ENCODE measurements at regions not wholly inside any gene's neighbourhood (a gene's known extent, or its start where the extent isn't known, plus 50 kb on each side); places are given as distances from the start of the nearest gene placed in this dataset.
"Not testable (repeated sequence)": the region's sequence is repeated elsewhere in the genome, so short reads cannot be mapped to it uniquely, and the experiment has no call there.

GRCh38 chr9:87781331-87781730 lies 55.4 kb downstream of the CTSL start:
- DNase-seq (ENCODE audit: low read depth in 2 of 2): no peak

GRCh38 chr9:87783180-87783579 lies 57.3 kb downstream of the CTSL start:
- DNase-seq (ENCODE audit: low read depth in 2 of 2): no peak

GRCh38 chr9:87785315-87785970 lies 59.5 kb downstream of the CTSL start:
- not testable (repeated sequence) for DNase-seq (ENCODE audit: low read depth in 2 of 2)

- no peak for DNase-seq (ENCODE audit: low read depth in 2 of 2)
Measured at GRCh38 chr9:87786423-87786822, 60.5 kb downstream of the CTSL start.

- no peak for DNase-seq (ENCODE audit: low read depth in 2 of 2)
Measured at GRCh38 chr9:87786876-87787275, 61.0 kb downstream of the CTSL start.

- DNase-seq (ENCODE audit: low read depth in 2 of 2): no peak
Measured at GRCh38 chr9:87787735-87788134, 61.8 kb downstream of the CTSL start.

- peak; percentile 18 to 34 for DNase-seq (ENCODE audit: low read depth in 2 of 2)
Measured at GRCh38 chr9:87792831-87793288, 66.9 kb downstream of the CTSL start.

GRCh38 chr9:87793292-87793691 lies 67.4 kb downstream of the CTSL start:
- DNase-seq (ENCODE audit: low read depth in 2 of 2): no peak

GRCh38 chr9:87795178-87795577 lies 69.3 kb downstream of the CTSL start:
- no peak for DNase-seq (ENCODE audit: low read depth in 2 of 2)

GRCh38 chr9:87796196-87796595 lies 70.3 kb downstream of the CTSL start:
- DNase-seq (ENCODE audit: low read depth in 2 of 2): no peak

- no peak for DNase-seq (ENCODE audit: low read depth in 2 of 2)
Measured at GRCh38 chr9:87798261-87798833, 72.4 kb downstream of the CTSL start.

GRCh38 chr9:87799503-87799902 lies 73.6 kb downstream of the CTSL start:
- no peak for DNase-seq (ENCODE audit: low read depth in 2 of 2)

GRCh38 chr9:87800456-87800855 lies 74.5 kb downstream of the CTSL start:
- no peak for DNase-seq (ENCODE audit: low read depth in 2 of 2)

GRCh38 chr9:87801013-87801412 lies 75.1 kb downstream of the CTSL start:
- DNase-seq (ENCODE audit: low read depth in 2 of 2): no peak

GRCh38 chr9:87803166-87803565 lies 77.2 kb downstream of the CTSL start:
- no peak for DNase-seq (ENCODE audit: low read depth in 2 of 2)

- no peak for DNase-seq (ENCODE audit: low read depth in 2 of 2)
Measured at GRCh38 chr9:87803623-87804345, 77.9 kb downstream of the CTSL start.

GRCh38 chr9:87805259-87805658 lies 77.4 kb upstream of the SPATA31E1 start:
- DNase-seq (ENCODE audit: low read depth in 2 of 2): no peak

GRCh38 chr9:87810008-87810407 lies 72.7 kb upstream of the SPATA31E1 start:
- DNase-seq (ENCODE audit: low read depth in 2 of 2): no peak

GRCh38 chr9:87810679-87811178 lies 71.9 kb upstream of the SPATA31E1 start:
- DNase-seq (ENCODE audit: low read depth in 2 of 2): no peak

GRCh38 chr9:87812375-87813118 lies 70.1 kb upstream of the SPATA31E1 start:
- DNase-seq (ENCODE audit: low read depth in 2 of 2): peak; percentile 12 to 34

- no peak for DNase-seq (ENCODE audit: low read depth in 2 of 2)
Measured at GRCh38 chr9:87813119-87813463, 69.6 kb upstream of the SPATA31E1 start.

GRCh38 chr9:87816036-87816435 lies 66.6 kb upstream of the SPATA31E1 start:
- no peak for DNase-seq (ENCODE audit: low read depth in 2 of 2)

Measured in stimulated activated CD4-positive, alpha-beta T cell treated with anti-CD3 and anti-CD28 coated beads, Interleukin-12 subunit alpha, Interleukin-12 subunit beta, amount 100 ng/mL, for 24 hours (primary cell).